PFSK-1 (cell line): ENCODE measurements at regions not wholly inside any gene's neighbourhood (a gene's known extent, or its start where the extent isn't known, plus 50 kb on each side); places are given as distances from the start of the nearest gene placed in this dataset.

Source experiments
- POLR2AphosphoS5 ChIP-seq: IDR thresholded peaks from 2 replicates; pipeline ENCODE4 v1.6.1; 2012; ENCODE audit warnings: low read depth, mild to moderate bottlenecking, control low read depth, low read length, moderate library complexity
- REST ChIP-seq, 2 experiments: IDR thresholded peaks; 2 replicates each; pipeline versions ENCODE4 v1.6.1 to v1.8.0; 2011 to 2012; ENCODE audit warnings: low read depth in 2 of 2, low read length in 2 of 2, control low read depth in 1 of 2, inconsistent platforms in 1 of 2, mild to moderate bottlenecking in 1 of 2, moderate library complexity in 1 of 2; ENCODE audit not compliant: insufficient read depth in 1 of 2
- TAF1 ChIP-seq: IDR thresholded peaks from 2 replicates; pipeline ENCODE4 v1.6.1; 2012; ENCODE audit warnings: low read length, control low read depth, borderline replicate concordance; ENCODE audit not compliant: insufficient read depth

- TF ChIP-seq POLR2AphosphoS5, result no peak
- TF ChIP-seq REST (IDR thresholded peaks at IDR 0.05; ENCODE audit: insufficient read depth in 1 of 2, low read depth in 2 of 2, low read length in 2 of 2), result no peak
- no peak for TF ChIP-seq TAF1
Observed at GRCh38 chr4:66564901-66565651, 894.8 kb upstream of the EPHA5 start.
